Chondrocyte (in vitro differentiated cells): ENCODE measurements at regions not wholly inside any gene's neighbourhood (a gene's known extent, or its start where the extent isn't known, plus 50 kb on each side); places are given as distances from the start of the nearest gene placed in this dataset.

Experiments used
- DNase-seq: peaks from one replicate; pipeline ENCODE4 v3.0.0; 2021; ENCODE audit warnings: mixed read lengths, low spot score
- H3K27ac Mint-ChIP-seq: one replicate; pipeline ENCODE4 v1.8.0; 2021; ENCODE audit warnings: mild to moderate bottlenecking, moderate library complexity, mixed read lengths; ENCODE audit not compliant: unreplicated experiment
- H3K27me3 Mint-ChIP-seq: 2 replicates; pipeline ENCODE4 v1.8.0; 2021; ENCODE audit warnings: low read depth, mixed read lengths
- H3K36me3 Mint-ChIP-seq: 2 replicates; pipeline ENCODE4 v1.8.0; 2021; ENCODE audit warnings: low read depth, mixed read lengths
- H3K4me1 Mint-ChIP-seq: 2 replicates; pipeline ENCODE4 v1.8.0; 2021; ENCODE audit warnings: low read depth, mild to moderate bottlenecking, mixed read lengths
- H3K4me3 Mint-ChIP-seq: one replicate; pipeline ENCODE4 v1.8.0; 2021; ENCODE audit warnings: mild to moderate bottlenecking, moderate library complexity, mixed read lengths; ENCODE audit not compliant: unreplicated experiment
- H3K9me3 Mint-ChIP-seq: 2 replicates; pipeline ENCODE4 v1.8.0; 2021; ENCODE audit warnings: low read depth, mixed read lengths
- TF ChIP-seq, protein P1 (sequence below): fragments of 200-600 bp; sonication (generic); IDR thresholded peaks from 2 replicates; pipeline ENCODE4 v1.5.0; 2021; ENCODE audit warnings: antibody characterized with exemption, mild to moderate bottlenecking, moderate library complexity

GRCh38 chr9:95585824-95586223 lies 69.1 kb upstream of the PTCH1 start:
- no peaks in the 10 kb centered on the region for H3K36me3 Mint-ChIP-seq
- no peak overlapping the region for H3K4me3 Mint-ChIP-seq
- no peak overlapping the region for H3K27ac Mint-ChIP-seq
- DNase-seq: no peak
- H3K4me1 Mint-ChIP-seq: peaks cover 14% of the 10 kb centered on the region
- H3K9me3 Mint-ChIP-seq: no peaks in the 10 kb centered on the region
- peaks cover 12% of the 10 kb centered on the region for H3K27me3 Mint-ChIP-seq
- TF ChIP-seq, protein P1, sequence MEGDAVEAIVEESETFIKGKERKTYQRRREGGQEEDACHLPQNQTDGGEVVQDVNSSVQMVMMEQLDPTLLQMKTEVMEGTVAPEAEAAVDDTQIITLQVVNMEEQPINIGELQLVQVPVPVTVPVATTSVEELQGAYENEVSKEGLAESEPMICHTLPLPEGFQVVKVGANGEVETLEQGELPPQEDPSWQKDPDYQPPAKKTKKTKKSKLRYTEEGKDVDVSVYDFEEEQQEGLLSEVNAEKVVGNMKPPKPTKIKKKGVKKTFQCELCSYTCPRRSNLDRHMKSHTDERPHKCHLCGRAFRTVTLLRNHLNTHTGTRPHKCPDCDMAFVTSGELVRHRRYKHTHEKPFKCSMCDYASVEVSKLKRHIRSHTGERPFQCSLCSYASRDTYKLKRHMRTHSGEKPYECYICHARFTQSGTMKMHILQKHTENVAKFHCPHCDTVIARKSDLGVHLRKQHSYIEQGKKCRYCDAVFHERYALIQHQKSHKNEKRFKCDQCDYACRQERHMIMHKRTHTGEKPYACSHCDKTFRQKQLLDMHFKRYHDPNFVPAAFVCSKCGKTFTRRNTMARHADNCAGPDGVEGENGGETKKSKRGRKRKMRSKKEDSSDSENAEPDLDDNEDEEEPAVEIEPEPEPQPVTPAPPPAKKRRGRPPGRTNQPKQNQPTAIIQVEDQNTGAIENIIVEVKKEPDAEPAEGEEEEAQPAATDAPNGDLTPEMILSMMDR: no peak

- DNase-seq: no peak
- TF ChIP-seq, protein P1: no peak
- Mint-ChIP-seq H3K27me3 (peaks cover 2% of the 10 kb centered on the region), H3K4me3 (no peak overlapping the region), H3K4me1 (peaks cover 13% of the 10 kb centered on the region), H3K27ac (no peak overlapping the region), H3K36me3 (no peaks in the 10 kb centered on the region), H3K9me3 (no peaks in the 10 kb centered on the region)
Observed at GRCh38 chr9:95584176-95584575, 67.4 kb upstream of the PTCH1 start.

- Mint-ChIP-seq H3K27me3 (peaks cover 4% of the 10 kb centered on the region), H3K27ac (no peak overlapping the region), H3K4me1 (peaks cover 2% of the 10 kb centered on the region), H3K36me3 (peaks cover 3% of the 10 kb centered on the region), H3K4me3 (no peak overlapping the region), H3K9me3 (no peaks in the 10 kb centered on the region)
- no peak for DNase-seq
- TF ChIP-seq, protein P1: no peak
Observed at GRCh38 chr9:95581900-95582299, 65.1 kb upstream of the PTCH1 start.

DNA sequence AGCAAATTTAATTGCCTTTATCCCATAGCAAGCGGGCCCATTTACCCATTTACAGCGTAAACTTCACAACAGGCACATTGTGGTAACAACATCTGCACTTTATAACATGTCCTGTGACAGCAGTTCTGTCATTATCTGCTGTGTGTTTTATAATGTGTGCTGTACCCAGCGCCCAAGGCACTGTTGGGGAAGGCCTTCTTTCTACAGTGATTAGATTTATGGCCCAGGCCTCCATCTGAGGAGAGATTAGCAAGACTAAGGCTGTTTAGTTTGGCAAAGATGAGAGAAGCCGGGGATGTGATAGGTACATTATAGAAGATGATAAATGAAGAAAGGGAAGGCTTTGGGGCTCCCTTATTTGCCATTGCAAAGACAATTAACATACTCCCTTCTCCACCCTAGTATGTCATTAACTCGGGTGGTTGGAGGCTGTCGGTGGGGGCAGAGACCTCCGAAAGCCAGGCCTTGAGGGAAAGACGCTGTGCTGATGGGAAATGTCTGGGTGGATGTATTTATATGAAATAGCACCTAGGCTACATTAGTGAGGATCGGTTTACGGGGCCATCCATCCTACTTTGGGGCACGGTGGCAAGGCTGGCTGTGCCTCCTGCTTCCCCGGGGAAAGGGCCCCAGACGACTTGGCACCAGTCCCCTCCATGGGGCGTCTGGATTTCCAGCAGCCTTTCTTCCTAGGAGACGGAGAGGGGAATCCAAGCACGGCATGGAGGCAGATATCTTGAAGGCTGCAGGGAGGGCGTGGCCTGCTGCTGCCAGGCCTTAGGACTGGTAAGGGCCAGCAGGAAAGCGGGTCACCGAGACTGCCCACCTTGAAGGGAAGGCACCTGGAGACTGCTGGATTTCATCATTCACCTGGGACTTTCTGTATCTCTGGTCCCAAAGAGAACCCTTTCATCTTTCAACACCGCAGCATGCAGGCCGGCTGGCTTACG lies 64.3 kb upstream of the PTCH1 start:
- TF ChIP-seq, protein P1: no peak
- Mint-ChIP-seq H3K36me3 (peaks cover 3% of the 10 kb centered on the region), H3K4me3 (no peak overlapping the region), H3K27me3 (peaks cover 3% of the 10 kb centered on the region), H3K4me1 (peaks cover 2% of the 10 kb centered on the region), H3K27ac (no peak overlapping the region), H3K9me3 (peaks cover 2% of the 10 kb centered on the region)
- DNase-seq: no peak

DNA sequence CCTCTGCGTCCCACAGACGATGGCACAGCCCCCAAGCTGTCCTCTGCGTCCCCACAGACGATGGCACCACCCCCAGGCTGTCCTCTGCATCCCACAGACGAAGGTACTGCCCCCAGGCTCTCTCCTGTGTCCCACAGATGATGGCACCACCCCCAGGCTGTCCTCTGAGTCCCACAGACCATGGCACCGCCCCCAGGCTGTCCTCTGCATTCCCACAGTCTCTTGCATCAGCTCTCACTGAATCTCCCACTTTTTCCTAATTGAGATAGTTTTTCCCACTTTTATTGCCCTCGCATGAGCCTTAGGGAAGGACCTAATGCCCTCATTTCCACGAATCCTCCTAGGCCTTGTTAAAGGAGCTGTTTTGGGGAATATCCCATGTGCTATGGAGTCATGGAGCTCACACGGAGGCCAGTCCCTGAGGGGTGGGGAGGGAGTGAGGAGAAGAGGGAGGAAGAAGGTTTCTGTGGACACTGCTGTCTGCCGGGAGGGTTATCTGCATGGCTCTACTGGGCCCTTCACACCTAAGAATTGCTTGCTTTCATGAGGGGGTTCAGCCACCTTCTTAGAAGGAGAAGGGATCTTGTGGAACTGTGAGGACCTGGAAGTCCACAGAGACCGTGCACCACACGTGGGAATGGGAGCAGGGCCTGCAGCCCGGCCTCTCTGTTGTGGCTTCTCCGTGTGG lies 58.2 kb upstream of the PTCH1 start:
- Mint-ChIP-seq H3K27ac (no peak overlapping the region), H3K27me3 (peaks cover 18% of the 10 kb centered on the region), H3K9me3 (peaks cover 2% of the 10 kb centered on the region), H3K4me3 (no peak overlapping the region), H3K36me3 (peaks cover 3% of the 10 kb centered on the region), H3K4me1 (peaks cover 18% of the 10 kb centered on the region)
- no peak for DNase-seq
- TF ChIP-seq, protein P1: no peak
